HUES64 (cell line): ENCODE measurements at regions not wholly inside any gene's neighbourhood (a gene's known extent, or its start where the extent isn't known, plus 50 kb on each side); places are given as distances from the start of the nearest gene placed in this dataset.
A peak's percentile ranks its signal among the peaks of the same experiment; 100 is the strongest.

Experiments
- H3K27ac ChIP-seq: 2 replicates; pipeline ENCODE4 v1.7.0; 2013; ENCODE audit warnings: low read depth, low read length, inconsistent platforms
- H3K27me3 ChIP-seq: 2 replicates; pipeline ENCODE4 v1.6.1; 2013; ENCODE audit warnings: mild to moderate bottlenecking, low read length; ENCODE audit not compliant: insufficient read depth
- H3K36me3 ChIP-seq: 2 replicates; pipeline ENCODE4 v1.6.1; 2013; ENCODE audit warnings: mild to moderate bottlenecking, low read length; ENCODE audit not compliant: insufficient read depth
- H3K4me1 ChIP-seq: 2 replicates; pipeline ENCODE4 v1.6.1; 2013; ENCODE audit warnings: mild to moderate bottlenecking, low read length, moderate library complexity; ENCODE audit not compliant: insufficient read depth
- H3K4me3 ChIP-seq: 2 replicates; pipeline ENCODE4 v1.5.1; 2013; ENCODE audit warnings: mild to moderate bottlenecking, low read length, moderate library complexity
- H3K9ac ChIP-seq: 2 replicates; pipeline ENCODE4 v1.6.1; 2013; ENCODE audit warnings: mild to moderate bottlenecking, low read depth, low read length
- H3K9me3 ChIP-seq: 2 replicates; pipeline ENCODE4 v1.6.1; 2013; ENCODE audit warnings: low read depth, low read length; ENCODE audit not compliant: insufficient read depth
- whole genome bisulfite sequencing: fragments of 150-250, 120-280 bp; methylation state at CpG from one replicate; pipeline ENCODE4 v1.1.7; 2013; ENCODE audit warnings: missing lambda C conversion rate; 5-methylcytosine and 5-hydroxymethylcytosine counted together

DNA sequence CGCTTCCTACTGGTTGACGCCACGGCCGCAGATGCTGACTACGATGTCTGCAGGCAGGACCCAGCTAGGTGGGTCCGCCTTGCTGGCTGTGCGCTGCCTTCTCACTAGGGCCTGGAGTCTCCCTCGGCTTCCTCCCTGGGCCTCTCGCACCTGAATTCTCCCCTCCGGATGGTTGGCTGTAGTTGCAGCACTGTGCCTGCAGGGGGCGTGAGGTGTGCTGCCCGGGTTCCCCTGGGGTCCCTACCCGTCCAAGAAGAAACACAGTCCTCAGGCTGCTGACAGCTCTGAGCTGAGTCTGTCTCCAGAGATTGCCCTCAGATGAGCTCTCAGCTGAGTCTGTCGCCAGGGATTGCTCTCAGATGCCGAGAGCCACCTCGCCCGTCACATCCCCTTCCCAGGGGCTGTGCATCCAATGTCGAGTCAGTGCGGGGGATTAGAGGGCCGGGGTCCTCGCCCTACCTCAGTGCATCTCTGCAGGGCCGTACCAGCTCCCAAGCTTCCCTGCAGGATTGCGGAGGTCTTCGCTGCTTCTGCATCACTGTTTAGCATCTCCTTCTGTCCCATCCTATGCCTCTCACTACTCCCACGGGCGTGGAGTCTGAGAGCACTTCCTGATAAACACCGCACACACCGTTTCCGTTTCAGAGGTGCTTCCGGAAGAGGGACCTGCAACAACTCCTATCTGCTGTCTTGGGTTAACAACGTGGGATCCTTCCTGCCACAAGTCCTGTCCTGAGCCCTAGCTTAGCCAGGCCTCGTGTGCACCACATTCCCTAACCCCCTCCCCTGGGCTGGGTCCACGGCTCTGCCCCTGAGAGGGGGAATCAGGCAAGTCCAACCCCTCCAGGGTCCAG is 196.9 kb downstream of the CSNK2A3 start:
- Histone ChIP-seq H3K36me3 (no peaks in the 10 kb centered on the region), H3K27me3 (no peaks in the 10 kb centered on the region), H3K4me1 (no peaks in the 10 kb centered on the region), H3K9me3 (peaks cover 9% of the 10 kb centered on the region; the same call in 1 of the 2 replicates), H3K9ac (no peak overlapping the region), H3K4me3 (no peak overlapping the region), H3K27ac (no peak overlapping the region)
- WGBS = 74% methylated on average over 33 of the region's 33 CpGs

DNA sequence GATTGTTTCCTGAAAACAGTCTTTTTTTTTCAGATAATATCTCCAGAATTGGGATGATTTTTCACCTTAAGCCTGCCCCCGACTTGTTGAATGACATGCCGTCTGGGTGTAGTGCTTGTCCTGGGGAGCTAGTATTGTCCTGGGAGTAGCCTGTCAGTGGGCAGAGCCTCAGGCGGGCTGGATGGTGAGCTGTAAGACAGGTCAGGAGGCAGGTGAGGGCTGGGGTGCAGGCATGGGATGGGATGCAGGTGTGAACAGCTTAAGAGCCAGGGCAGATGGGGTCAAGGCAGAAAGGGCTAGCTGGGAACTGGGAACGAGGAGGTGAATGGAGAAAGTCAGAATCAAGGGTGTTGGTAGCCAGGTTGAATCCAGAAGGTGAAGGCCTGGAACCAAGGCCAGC is 200.2 kb downstream of the CSNK2A3 start:
- no peak overlapping the region for H3K4me3 ChIP-seq
- WGBS = 91% methylated on average over 4 of the region's 4 CpGs

DNA sequence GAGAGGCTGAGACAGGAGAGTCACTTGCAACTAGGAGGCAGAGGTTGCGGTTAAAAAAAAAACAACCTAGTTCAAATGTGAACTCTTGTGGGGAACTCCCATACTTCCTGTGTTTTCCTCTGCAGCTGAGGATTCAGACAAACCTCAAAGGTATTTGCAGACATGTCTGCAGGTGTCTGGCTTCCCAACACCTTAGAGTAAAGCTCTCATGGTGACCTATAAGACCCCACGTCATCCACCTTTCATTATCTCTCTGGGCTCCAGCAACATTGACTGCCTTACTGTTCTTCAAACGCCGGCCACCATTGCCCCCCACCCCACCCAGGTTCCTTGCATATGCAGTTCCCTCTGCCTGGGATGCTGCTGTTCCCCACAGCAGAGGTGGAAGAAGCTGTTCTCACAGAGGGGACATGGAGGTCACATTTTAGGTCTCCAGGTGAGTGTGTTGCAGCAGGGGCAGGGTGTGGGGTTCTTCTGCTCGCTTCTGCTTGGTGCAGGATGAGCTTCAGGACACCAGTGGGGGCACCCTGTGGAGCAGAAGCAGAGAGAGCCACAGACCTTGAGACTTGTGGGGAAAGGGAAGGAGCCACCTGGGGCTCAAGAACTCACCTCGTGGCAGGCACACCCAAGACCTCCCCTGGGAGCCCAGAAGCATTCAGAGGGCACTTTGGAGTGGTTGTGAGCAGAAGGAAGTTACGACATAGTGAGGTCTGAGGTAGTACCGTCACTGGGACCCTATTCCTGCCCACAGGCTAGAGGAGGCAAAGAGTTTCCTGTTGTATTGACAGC is 203.2 kb downstream of the CSNK2A3 start:
- Histone ChIP-seq H3K27ac (no peak overlapping the region), H3K9ac (no peak overlapping the region), H3K9me3 (no peaks in the 10 kb centered on the region), H3K27me3 (no peaks in the 10 kb centered on the region), H3K4me3 (no peak overlapping the region), H3K4me1 (0 out of 2 replicates have a peak, but pooled peaks cover 5% of the 10 kb centered on the region), H3K36me3 (no peaks in the 10 kb centered on the region)
- 93% methylated on average over 8 of the region's 8 CpGs for WGBS

More for the DNA sequence above, 200.2 kb downstream of the CSNK2A3 start:
- Histone ChIP-seq H3K4me1 (0 out of 2 replicates have a peak, but pooled peaks cover 5% of the 10 kb centered on the region), H3K36me3 (no peaks in the 10 kb centered on the region), H3K9me3 (no peaks in the 10 kb centered on the region), H3K9ac (no peak overlapping the region), H3K27me3 (no peaks in the 10 kb centered on the region), H3K27ac (no peak overlapping the region)

DNA sequence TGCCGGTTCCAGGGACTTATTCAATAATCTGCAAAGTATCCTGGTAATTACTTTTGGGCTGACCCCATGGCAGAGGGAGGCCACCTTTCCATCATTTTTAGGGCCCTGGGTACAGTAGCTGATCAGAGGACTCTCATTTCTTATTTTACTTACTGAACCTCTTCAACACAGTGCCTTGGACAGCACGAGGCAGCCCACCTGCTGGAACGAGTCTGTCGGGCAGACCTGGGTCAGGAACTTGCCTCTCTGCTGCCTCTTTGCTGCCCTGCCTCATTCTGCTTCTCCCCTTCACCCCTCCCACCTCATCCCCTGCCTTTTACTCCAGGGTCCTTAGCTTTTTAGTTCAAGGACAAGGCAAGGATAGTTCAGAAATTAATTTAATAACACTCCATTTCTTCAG is 204.5 kb downstream of the CSNK2A3 start:
- H3K4me3 ChIP-seq = no peak overlapping the region
- no peak overlapping the region for H3K9ac ChIP-seq
- peak overlapping the region; percentile 3; the same call in 1 of the 2 replicates for H3K27ac ChIP-seq
- H3K36me3 ChIP-seq = no peaks in the 10 kb centered on the region
- 79% methylated on average over 4 of the region's 4 CpGs for WGBS
- H3K27me3 ChIP-seq = no peaks in the 10 kb centered on the region
- H3K9me3 ChIP-seq = no peaks in the 10 kb centered on the region
- 0 out of 2 replicates have a peak, but pooled peaks cover 5% of the 10 kb centered on the region for H3K4me1 ChIP-seq

DNA sequence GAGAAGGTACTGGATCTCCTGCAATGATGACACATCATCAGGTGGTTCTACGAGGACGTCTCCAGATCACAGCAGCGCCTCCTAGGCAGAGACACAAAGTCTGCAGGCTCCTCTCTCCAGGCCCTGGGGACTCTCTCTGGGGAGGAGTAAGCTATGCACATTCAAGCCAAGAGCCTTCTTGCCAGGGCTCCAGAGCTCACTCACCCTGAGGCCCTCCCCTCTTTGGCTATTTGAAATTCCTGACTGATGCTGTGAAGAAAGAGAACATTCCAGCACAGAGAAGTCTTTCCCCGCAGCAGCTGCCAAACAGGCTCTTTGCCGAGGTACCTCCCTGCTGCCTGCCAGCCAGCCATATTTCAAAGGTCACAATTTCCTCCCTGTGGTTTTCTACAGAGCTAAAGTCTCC is 204.9 kb downstream of the CSNK2A3 start:
- H3K27ac ChIP-seq = peak overlapping the region; percentile 3; the same call in 1 of the 2 replicates
- no peaks in the 10 kb centered on the region for H3K27me3 ChIP-seq
- no peaks in the 10 kb centered on the region for H3K9me3 ChIP-seq
- no peak overlapping the region for H3K9ac ChIP-seq
- 0 out of 2 replicates have a peak, but pooled peaks cover 5% of the 10 kb centered on the region for H3K4me1 ChIP-seq
- WGBS = 43% methylated on average over 5 of the region's 5 CpGs
- no peaks in the 10 kb centered on the region for H3K36me3 ChIP-seq
- no peak overlapping the region for H3K4me3 ChIP-seq

DNA sequence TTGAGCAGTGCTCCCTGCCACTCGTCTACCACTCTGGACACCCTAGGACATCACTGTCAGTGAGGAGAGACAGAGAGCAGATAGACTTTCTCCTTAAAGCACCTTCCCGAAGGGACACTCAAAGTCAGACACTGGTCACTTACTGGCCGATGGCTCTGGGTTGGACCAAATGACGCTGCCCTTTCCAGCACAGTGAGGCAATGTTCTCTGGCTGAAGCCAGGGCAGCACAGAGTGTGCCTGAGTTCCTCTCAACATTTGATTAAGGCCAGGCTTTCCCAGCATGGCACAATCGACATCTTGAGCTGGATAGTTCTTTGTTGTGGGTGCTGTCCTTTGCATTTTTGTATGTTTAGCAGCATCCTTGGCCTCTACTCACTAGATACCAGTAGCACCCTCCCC is 206.2 kb downstream of the CSNK2A3 start:
- H3K36me3 ChIP-seq = no peaks in the 10 kb centered on the region
- WGBS = 94% methylated on average over 5 of the region's 5 CpGs
- H3K9me3 ChIP-seq = no peaks in the 10 kb centered on the region
- no peaks in the 10 kb centered on the region for H3K27me3 ChIP-seq
- no peak overlapping the region for H3K27ac ChIP-seq
- H3K9ac ChIP-seq = no peak overlapping the region
- H3K4me1 ChIP-seq = 0 out of 2 replicates have a peak, but pooled peaks cover 5% of the 10 kb centered on the region
- H3K4me3 ChIP-seq = no peak overlapping the region

DNA sequence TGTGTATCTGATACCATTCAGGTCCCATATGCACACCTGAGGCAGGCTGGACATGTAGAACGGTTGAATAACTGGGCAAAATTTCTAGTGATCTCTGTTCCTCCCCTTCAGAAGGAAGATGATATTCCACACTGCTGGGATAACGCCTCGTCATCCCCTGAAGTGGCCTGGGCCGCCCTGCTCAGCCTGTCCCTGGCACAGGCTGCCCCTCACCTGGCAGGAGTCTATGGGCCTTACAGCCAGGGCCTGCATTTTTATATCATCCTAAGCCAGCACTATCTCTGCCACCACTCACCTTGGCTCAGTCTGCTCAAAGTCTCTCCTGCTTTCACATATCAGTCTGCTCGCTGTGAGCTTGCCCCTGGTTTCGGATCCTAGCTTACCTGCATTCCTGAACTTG is 209.2 kb downstream of the CSNK2A3 start:
- no peaks in the 10 kb centered on the region for H3K9me3 ChIP-seq
- H3K4me3 ChIP-seq = no peak overlapping the region
- no peak overlapping the region for H3K27ac ChIP-seq
- 95% methylated on average over 6 of the region's 6 CpGs for WGBS
- H3K27me3 ChIP-seq = no peaks in the 10 kb centered on the region
- no peaks in the 10 kb centered on the region for H3K36me3 ChIP-seq
- no peak overlapping the region for H3K9ac ChIP-seq
- 0 out of 2 replicates have a peak, but pooled peaks cover 5% of the 10 kb centered on the region for H3K4me1 ChIP-seq

DNA sequence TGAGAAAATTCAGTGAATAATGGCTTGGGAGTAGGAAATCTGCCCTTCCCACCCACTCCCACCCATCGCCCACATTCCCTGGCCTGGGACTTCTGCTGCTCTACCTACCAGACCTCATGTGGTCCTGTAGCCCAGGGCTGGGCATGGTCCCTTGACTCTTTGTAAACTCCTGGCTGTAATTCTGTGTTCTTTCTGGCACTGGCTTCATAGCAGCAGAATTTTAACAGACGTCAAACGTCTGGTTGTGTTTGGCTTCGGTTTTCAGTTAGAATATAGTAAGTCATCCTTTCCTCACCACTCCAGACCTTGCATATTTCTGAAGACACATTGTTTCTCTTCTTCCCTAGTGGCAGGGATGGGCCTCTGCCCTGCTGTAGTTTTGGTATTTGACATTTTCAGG is 210.6 kb downstream of the CSNK2A3 start:
- no peak overlapping the region for H3K9ac ChIP-seq
- H3K27ac ChIP-seq = no peak overlapping the region
- 88% methylated on average over 4 of the region's 4 CpGs for WGBS
- no peaks in the 10 kb centered on the region for H3K27me3 ChIP-seq
- no peaks in the 10 kb centered on the region for H3K4me1 ChIP-seq
- no peaks in the 10 kb centered on the region for H3K9me3 ChIP-seq
- no peaks in the 10 kb centered on the region for H3K36me3 ChIP-seq
- no peak overlapping the region for H3K4me3 ChIP-seq

DNA sequence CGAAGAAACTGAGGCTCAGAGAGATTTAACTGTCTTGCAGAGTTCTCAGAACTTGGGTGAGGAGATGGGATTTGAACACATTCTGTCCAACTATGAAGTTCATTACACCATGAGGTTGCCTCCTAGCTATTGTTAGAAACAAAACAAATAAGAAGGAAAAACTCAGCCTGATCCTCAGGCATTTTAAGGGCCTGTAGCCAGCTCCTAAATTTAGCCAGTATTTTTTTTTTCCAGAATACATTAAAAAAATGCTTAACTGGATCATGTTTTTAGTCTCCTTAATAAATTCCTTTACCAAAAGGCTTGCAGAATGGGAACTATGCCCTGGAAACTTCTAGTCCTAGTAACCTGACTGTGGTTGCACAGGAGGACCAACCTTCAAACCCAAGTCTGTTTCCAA is 212.0 kb downstream of the CSNK2A3 start:
- Histone ChIP-seq H3K4me3 (no peak overlapping the region), H3K27me3 (no peaks in the 10 kb centered on the region), H3K36me3 (no peaks in the 10 kb centered on the region), H3K27ac (no peak overlapping the region), H3K4me1 (peaks cover under 1% of the 10 kb centered on the region; the same call in 1 of the 2 replicates), H3K9ac (no peak overlapping the region), H3K9me3 (no peaks in the 10 kb centered on the region)
- 100% methylated on average over 1 of the region's 1 CpG for WGBS

DNA sequence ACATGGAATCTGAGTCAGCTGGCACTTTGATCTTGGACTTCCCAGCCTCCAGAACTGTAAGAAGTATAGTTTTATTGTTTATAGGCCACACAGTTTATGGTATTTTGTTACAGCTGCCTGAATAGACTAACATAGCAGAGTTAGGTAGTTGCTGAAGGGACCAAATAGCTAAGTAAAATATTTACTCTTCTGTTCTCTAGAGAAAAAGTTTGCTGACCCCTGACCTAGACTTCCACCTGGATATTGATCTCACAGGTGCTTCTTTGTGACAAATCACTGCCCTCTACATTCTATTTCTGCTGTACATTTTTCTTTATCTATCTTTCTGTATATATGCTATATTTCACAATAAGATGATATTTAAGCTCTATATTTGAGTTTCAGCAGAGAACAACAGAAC is 212.5 kb downstream of the CSNK2A3 start:
- Histone ChIP-seq H3K27ac (no peak overlapping the region), H3K36me3 (no peaks in the 10 kb centered on the region), H3K9me3 (no peaks in the 10 kb centered on the region), H3K4me3 (no peak overlapping the region), H3K4me1 (peaks cover 6% of the 10 kb centered on the region; the same call in 1 of the 2 replicates), H3K27me3 (no peaks in the 10 kb centered on the region), H3K9ac (no peak overlapping the region)

DNA sequence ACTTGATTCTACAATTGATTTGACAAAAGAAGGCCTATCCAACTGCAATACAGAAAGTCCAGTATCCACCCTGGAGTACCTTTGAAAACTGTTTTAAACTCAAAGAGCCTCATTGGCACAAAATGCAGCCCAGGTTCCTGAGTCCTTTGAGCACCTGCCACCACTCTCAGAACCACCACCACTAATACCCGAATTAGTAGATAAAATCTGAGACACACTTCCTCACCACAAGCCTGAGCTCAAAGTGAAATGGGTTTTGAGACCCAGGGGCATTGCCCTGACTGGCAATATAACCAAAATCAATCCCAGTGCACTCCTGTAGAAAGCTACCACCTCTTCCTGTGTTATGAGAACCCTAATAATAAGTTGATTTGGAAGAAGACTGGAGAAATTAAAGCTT is 215.7 kb downstream of the CSNK2A3 start:
- H3K9ac ChIP-seq = no peak overlapping the region
- H3K9me3 ChIP-seq = no peaks in the 10 kb centered on the region
- no peaks in the 10 kb centered on the region for H3K36me3 ChIP-seq
- 80% methylated on average over 1 of the region's 1 CpG for WGBS
- no peaks in the 10 kb centered on the region for H3K27me3 ChIP-seq
- H3K4me3 ChIP-seq = no peak overlapping the region
- no peak overlapping the region for H3K27ac ChIP-seq
- H3K4me1 ChIP-seq = peaks cover 7% of the 10 kb centered on the region; the same call in 1 of the 2 replicates
